GM21619 (cell line): ENCODE measurements at regions not wholly inside any gene's neighbourhood (a gene's known extent, or its start where the extent isn't known, plus 50 kb on each side); places are given as distances from the start of the nearest gene placed in this dataset.

ENCODE experiments used
- ATAC-seq: cut with Tn5 transposase; IDR thresholded peaks from one replicate; pipeline ENCODE4 v1.9.1; 2021; ENCODE audit not compliant: unreplicated experiment

DNA sequence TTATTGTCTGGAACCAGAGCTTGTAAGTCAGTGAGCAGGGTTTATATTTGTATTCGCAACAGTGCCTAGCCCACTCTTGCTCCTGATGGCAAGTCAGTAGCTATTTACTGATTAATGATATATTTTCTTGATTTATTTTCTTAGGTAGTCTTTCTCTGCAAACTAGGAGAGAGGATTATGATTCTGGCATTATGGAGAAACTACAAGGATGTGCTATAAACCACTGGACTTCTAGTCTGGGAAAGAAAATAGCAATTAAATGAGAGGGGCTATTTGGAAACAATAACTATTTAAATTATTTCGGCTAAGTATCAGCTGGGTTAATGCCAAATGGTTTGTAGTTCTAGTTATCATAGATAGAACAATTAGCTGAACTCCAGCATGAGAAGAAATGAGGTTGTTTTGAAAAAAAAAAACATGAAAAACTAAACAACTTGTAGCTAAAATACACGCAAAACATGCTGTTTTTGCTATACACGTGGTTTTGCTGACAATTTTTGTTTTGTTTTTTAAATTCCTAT is 304.9 kb upstream of the TCF21 start:
- no peak for ATAC-seq

- no peak for ATAC-seq
Measured at GRCh38 chr6:133584823-133585222, 304.1 kb upstream of the TCF21 start.

DNA sequence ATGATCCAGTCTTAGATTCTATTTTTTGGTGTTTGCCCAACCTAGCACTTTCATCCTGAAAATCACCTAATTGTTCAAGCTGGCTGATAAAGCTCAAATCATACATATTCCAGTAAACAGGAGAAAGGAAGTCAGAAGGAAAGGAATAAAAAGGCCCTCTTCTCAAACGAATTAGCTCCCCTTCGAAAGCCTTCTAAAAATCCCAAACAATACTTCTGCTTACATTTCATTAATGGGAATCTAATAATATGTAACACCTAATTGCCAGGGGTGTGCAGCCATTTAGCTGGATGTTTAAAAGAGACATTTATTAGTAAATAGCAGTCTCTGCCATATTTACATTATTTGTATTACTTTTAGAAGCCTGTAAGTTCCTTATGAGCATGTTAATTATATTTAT is 302.9 kb upstream of the TCF21 start:
- ATAC-seq = no peak

DNA sequence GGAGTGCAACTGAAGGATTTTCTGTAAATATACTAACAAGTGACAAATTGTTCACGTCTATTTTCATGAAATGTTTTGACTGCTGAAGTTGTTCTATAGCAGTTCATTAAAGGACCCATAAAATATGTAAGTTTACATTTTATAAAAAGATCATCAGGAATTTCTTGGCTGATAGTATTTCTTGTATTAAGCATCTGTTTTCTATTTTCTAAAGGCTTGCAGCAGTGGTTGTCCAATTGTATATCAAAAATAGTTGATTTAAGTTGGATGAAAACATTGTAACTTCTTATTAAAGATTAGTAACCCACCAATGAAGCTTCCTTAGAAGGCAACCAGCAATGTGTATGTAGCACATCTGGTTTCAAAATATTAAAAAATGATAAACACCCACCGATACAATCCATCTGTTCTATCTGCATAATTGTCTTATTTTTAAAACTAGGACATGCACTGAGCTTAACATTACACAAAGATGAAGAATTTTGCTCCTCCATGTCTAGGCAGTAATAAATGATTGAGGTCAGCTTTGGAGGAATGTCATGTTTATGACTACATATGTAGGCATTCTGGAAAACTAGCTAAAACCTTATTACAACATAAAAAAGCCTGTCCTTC is 301.3 kb upstream of the TCF21 start:
- ATAC-seq = no peak

GRCh38 chr6:133590196-133590595 is 298.7 kb upstream of the TCF21 start:
- ATAC-seq = no peak

GRCh38 chr6:133590814-133591213 is 298.1 kb upstream of the TCF21 start:
- ATAC-seq = no peak

DNA sequence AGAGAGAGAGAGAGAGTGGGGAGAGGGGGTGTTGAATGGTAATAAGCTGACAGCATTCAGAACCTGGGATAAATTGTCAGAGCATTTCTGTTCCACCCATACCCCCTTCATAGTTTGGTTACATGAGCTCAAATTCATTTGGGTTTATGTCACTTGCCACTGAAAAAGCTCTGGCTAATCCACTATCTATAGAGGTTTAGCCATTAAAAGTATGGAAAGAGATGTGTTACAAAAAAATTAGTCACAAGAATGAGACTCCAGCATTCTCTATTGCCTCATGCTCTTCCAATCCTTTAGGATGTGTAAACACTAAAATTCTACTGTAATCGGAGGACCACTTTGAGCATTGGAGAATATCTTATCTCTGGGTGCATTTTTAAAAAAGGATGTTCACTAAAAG is 297.6 kb upstream of the TCF21 start:
- ATAC-seq = no peak

GRCh38 chr6:133594652-133595110 is 294.2 kb upstream of the TCF21 start:
- ATAC-seq = no peak

GRCh38 chr6:133595111-133595761 is 293.7 kb upstream of the TCF21 start:
- no peak for ATAC-seq

DNA sequence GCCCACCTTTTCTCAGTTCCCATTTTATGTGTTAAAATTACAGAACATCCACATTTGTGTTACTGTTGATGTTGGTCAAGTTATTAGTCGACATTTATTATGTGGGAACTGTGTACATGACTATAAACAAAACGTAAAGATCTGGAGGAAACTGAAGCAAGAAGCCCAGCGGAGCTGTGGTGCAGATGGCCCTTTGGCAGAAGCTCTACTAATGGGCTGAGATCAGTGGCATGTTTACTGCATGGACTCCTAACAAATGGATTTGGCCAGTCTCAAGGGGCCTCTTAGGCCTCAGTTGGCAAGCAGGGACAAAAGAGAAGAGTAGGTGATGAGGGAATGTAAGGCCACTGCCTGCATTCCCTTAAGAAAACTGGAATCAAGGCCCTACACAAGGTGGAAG is 282.1 kb upstream of the TCF21 start:
- no peak for ATAC-seq

GRCh38 chr6:133608620-133609019 is 280.3 kb upstream of the TCF21 start:
- no peak for ATAC-seq

DNA sequence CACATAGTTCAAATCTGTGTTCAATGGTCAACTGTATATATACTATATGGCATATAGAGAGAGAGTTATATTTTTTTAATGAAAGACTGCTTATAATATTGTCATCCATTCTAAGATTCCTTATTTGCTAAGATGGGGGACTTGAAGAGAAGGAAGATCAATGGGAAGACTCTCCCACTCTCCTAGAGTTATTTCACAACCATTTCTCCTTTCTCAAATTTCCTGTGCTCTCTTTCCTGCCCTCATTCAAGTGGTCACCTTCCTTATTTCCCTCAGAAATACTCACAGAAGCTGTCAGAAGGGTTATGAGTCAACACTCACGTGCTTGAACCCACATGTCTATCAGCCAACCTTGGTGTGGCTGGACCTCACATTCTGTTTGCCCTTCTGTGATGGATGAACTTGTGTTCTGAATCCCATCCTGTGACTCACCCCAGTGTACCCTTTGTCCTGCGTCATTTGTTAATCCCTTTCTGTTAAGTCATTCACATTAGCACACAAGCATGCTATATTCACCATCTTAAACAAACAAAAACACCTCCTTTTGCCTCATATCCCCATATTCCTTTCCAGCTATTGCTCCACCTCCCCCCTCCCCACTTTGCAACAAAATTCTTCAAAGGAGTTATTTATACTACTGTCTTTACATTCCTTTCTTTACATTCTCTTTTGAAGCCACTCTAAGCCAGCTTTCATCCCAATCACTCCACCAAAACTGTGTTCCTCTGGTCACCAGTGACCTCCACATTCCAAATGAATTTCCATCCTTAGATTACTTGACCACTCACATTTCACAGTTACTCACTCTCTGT is 279.3 kb upstream of the TCF21 start:
- no peak for ATAC-seq

- no peak for ATAC-seq
Measured at GRCh38 chr6:133610227-133610840, 278.6 kb upstream of the TCF21 start.

- ATAC-seq = no peak
Measured at GRCh38 chr6:133610971-133611370, 277.9 kb upstream of the TCF21 start.

- ATAC-seq = no peak
Measured at GRCh38 chr6:133612459-133612858, 276.5 kb upstream of the TCF21 start.

- no peak for ATAC-seq
Measured at GRCh38 chr6:133613211-133613610, 275.7 kb upstream of the TCF21 start.

DNA sequence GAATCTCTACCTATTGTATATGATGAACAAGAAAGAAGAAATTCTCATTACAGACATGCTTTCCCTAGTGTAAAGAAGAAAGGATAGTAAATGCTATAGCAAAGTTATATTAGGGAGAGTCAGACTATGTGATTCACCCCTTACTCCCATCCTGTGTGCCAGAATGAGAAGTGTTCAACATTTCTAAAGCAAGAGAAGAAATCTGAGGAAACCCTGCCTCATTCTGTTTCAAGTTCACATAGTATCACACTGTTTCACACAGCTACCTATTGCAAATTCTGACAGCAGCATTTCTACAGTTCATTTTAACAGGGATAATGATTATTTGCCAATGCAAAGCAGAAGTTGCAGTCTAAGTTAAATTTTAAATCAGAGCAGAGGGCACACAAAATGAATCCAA is 267.2 kb upstream of the TCF21 start:
- ATAC-seq = no peak

DNA sequence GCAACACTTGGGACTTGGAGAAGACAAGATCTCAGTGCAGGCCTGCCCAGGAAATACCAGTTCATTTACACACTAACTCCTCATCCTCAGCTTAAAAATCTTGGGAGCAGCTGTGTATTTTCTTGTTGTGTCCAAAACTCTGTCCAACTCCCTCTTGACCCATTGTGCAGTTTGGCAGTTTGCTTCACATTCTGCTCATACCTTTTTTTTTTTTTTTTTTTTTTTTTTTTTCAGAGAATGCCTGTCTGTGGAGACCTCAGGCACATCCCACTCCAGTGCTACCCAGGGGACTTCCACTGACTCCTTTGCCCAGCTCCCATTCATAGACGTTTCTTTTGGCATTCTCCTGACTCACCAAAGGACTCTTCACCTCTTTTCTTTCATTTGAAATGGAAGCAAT is 265.8 kb upstream of the TCF21 start:
- no peak for ATAC-seq

GRCh38 chr6:133623621-133624020 is 265.3 kb upstream of the TCF21 start:
- ATAC-seq = no peak

DNA sequence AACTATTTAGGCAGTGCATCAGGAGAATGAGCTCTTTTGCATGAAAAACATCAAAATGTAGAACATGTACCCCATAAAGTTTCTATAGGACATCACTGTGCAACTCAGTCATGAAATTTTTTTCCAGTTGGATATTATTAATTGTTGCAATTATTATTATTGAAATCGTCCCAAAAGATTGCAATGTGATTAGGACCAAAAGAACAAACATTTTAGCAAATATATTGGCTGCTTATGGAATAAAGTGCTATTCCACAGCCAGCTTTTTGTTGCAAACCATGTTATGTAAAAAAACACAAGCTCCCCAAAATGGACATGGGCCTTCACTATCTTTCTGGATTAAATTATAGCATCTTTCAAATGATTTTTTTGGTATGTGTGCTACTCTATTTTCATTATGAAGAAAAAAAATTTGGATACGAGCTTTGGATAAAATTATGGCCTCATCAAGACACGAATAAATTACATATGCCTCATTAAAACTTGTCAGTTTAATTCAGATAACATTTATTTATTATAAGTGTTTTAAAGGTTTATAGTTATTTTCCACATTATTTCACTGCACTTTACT is 262.7 kb upstream of the TCF21 start:
- ATAC-seq = no peak

DNA sequence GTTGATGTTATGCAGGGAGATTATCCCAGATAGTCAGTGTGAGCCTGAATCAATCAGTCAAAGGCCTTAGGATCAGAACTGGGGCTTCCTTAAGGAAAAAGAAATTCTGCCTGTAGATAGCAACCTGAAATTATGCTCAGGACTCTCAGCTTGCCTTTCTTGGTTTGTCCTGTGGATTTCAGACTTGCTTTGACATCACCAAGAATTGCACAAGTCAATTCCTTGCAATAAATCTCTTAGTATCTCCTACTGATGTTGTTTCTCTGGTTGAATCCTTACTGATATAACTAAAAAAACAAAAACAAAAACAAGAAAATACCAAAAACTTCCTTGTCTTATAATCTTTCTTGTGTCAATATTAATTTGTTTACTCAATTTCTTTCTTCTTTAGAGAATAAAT is 258.9 kb upstream of the TCF21 start:
- ATAC-seq = no peak
